CD14-positive monocyte (primary cell): ENCODE measurements at regions not wholly inside any gene's neighbourhood (a gene's known extent, or its start where the extent isn't known, plus 50 kb on each side); places are given as distances from the start of the nearest gene placed in this dataset.

Experiments used
- DNase-seq, 3 donors: peaks; one replicate each; pipeline ENCODE4 v3.0.0-alpha.2; 2011 to 2022
- H2AFZ ChIP-seq: 2 replicates; pipeline ENCODE4 v1.6.0; 2012; ENCODE audit warnings: mild to moderate bottlenecking, low read depth, low read length, inconsistent platforms; ENCODE audit not compliant: insufficient read depth, poor library complexity, severe bottlenecking
- H3K27ac ChIP-seq, 2 donors: 1 replicate in 1 of 2; 2 replicates in 1 of 2; pipeline ENCODE4 v1.5.1; 2012 to 2013; ENCODE audit warnings: low read length in 2 of 2, control low read depth in 1 of 2, inconsistent platforms in 1 of 2, low read depth in 1 of 2, mild to moderate bottlenecking in 1 of 2
- H3K27me3 ChIP-seq, 2 donors: one replicate each; pipeline versions ENCODE4 v1.6.0 to v1.6.1; 2011 to 2013; ENCODE audit warnings: low read length in 2 of 2; ENCODE audit not compliant: control insufficient read depth in 2 of 2, insufficient read depth in 2 of 2
- H3K36me3 ChIP-seq, 2 donors: replicated peaks in 1 of 2; 1 replicate in 1 of 2; 2 replicates in 1 of 2; pipeline versions ENCODE4 v1.5.1 to v1.6.1; 2012 to 2013; ENCODE audit warnings: low read length in 2 of 2, control low read depth in 1 of 2, inconsistent platforms in 1 of 2, mild to moderate bottlenecking in 1 of 2; ENCODE audit not compliant: insufficient read depth in 2 of 2, control insufficient read depth in 1 of 2
- H3K4me1 ChIP-seq, 2 donors: 1 replicate in 1 of 2; 2 replicates in 1 of 2; pipeline versions ENCODE4 v1.5.1 to v1.6.1; 2012 to 2013; ENCODE audit warnings: low read length in 2 of 2, control low read depth in 1 of 2, inconsistent platforms in 1 of 2, mild to moderate bottlenecking in 1 of 2, moderate library complexity in 1 of 2; ENCODE audit not compliant: insufficient read depth in 2 of 2, control insufficient read depth in 1 of 2
- H3K4me2 ChIP-seq: replicated peaks from 2 replicates; pipeline ENCODE3; 2012; ENCODE audit warnings: low read length, moderate library complexity, mild to moderate bottlenecking; ENCODE audit not compliant: poor library complexity, severe bottlenecking; ENCODE audit errors: extremely low read depth
- H3K4me3 ChIP-seq, 3 experiments: fragments of 200-600 bp in 1 of 3; sonication (generic) in 1 of 3; replicated peaks in 1 of 3; 1 replicate in 2 of 3; 2 replicates in 1 of 3; pipeline ENCODE4 v1.5.1; 2011 to 2013; ENCODE audit warnings: low read length in 3 of 3, mild to moderate bottlenecking in 3 of 3, control low read depth in 2 of 3, low read depth in 2 of 3, inconsistent platforms in 1 of 3, moderate library complexity in 1 of 3
- H3K79me2 ChIP-seq: 2 replicates; pipeline ENCODE4 v1.6.0; 2012; ENCODE audit warnings: mild to moderate bottlenecking, control low read depth, inconsistent platforms, low read length, moderate library complexity; ENCODE audit not compliant: insufficient read depth
- H3K9ac ChIP-seq: 2 replicates; pipeline ENCODE4 v1.6.0; 2017; ENCODE audit warnings: low read length, mild to moderate bottlenecking; ENCODE audit not compliant: insufficient read depth, poor library complexity, severe bottlenecking
- H3K9me3 ChIP-seq, 2 donors: replicated peaks in 1 of 2; 1 replicate in 1 of 2; 2 replicates in 1 of 2; pipeline versions ENCODE4 v1.5.1 to v1.6.1; 2012 to 2013; ENCODE audit warnings: low read length in 2 of 2, control low read depth in 1 of 2; ENCODE audit not compliant: control insufficient read depth in 1 of 2, insufficient read depth in 1 of 2
- H4K20me1 ChIP-seq: 2 replicates; pipeline ENCODE4 v1.6.0; 2012; ENCODE audit warnings: mild to moderate bottlenecking, low read length, control low read depth, moderate library complexity; ENCODE audit not compliant: insufficient read depth
- H3K27ac Mint-ChIP-seq, 7 donors: one replicate each; pipeline ENCODE4 v1.8.0; 2020; ENCODE audit warnings: mild to moderate bottlenecking in 7 of 7, mixed read lengths in 7 of 7, moderate library complexity in 6 of 7, inconsistent platforms in 2 of 7
- H3K27me3 Mint-ChIP-seq, 3 donors: one replicate each; pipeline ENCODE4 v1.8.0; 2021 to 2022; ENCODE audit warnings: low read depth in 3 of 3, mild to moderate bottlenecking in 3 of 3, mixed read lengths in 3 of 3, moderate library complexity in 3 of 3, inconsistent platforms in 1 of 3
- H3K36me3 Mint-ChIP-seq, 2 donors: one replicate each; pipeline ENCODE4 v1.8.0; 2020; ENCODE audit warnings: mixed read lengths in 2 of 2, inconsistent platforms in 1 of 2, mild to moderate bottlenecking in 1 of 2
- H3K4me1 Mint-ChIP-seq: one replicate; pipeline ENCODE4 v1.8.0; 2020; ENCODE audit warnings: mild to moderate bottlenecking, mixed read lengths
- H3K4me3 Mint-ChIP-seq, 2 donors: one replicate each; pipeline ENCODE4 v1.8.0; 2020; ENCODE audit warnings: mild to moderate bottlenecking in 2 of 2, mixed read lengths in 2 of 2, moderate library complexity in 1 of 2
- H3K9me3 Mint-ChIP-seq, 7 donors: one replicate each; pipeline ENCODE4 v1.8.0; 2020 to 2022; ENCODE audit warnings: mixed read lengths in 7 of 7, mild to moderate bottlenecking in 6 of 7, moderate library complexity in 6 of 7, inconsistent platforms in 2 of 7
- WGBS: methylation state at CpG from one replicate; pipeline ENCODE4 v1.1.5; 2013; ENCODE audit warnings: missing lambda C conversion rate; ENCODE audit not compliant: insufficient coverage; 5-methylcytosine and 5-hydroxymethylcytosine counted together
- intact Hi-C, 2 donors: fragments of 100-400 bp; cut with micrococcal nuclease; formaldehyde crosslinking; loops; one replicate each; pipeline versions ENCODE4 v1.15.0 to v1.15.1; 2023
- TF ChIP-seq, protein P1 (sequence below): fragments of 200-600 bp; IDR thresholded peaks from one replicate; pipeline ENCODE4 v1.8.0; 2022; ENCODE audit warnings: antibody characterized with exemption, mild to moderate bottlenecking

DNA sequence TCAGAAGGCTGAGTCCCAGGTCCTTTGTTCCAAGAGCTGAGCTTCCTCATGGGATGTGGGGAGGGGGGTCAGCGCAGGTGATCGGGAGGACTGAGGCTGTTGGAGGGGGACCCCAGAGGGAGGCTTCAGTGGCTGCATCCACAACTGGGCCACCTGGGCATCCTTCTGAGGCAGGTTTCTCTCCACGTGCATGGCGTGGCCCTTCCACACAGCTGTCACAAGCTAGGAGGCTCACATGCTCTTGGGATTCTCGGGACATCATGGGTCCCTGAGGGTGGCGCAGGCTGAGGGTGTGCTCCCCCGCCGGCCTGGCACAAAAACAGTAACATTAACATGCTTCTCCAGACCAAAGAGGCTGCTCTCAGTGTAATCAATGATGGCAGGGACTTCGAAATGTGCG lies 229.6 kb upstream of the AJAP1 start:
- H3K4me3 Mint-ChIP-seq: no peak overlapping the region

DNA sequence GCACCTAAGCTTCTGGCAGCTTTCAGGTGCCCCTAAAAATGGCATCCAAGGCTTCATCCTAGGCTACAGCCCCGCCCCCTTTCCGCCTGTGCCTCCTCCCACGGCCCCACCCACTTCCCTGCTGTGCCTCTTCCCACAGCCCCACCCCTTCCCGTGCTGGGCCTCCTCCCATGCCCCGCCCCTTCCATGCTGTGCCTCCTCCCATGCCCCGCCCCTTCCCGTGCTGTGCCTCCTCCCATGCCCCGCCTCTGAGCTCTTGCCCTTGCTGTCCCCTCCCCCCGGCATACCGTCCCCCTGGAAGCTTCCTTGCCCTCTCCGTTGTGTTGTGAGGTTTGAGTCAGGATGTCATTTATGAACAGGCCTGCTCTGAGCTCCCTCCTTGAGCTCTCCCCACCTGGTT lies 228.5 kb upstream of the AJAP1 start:
- H3K36me3 Mint-ChIP-seq: no peaks in the 10 kb centered on the region
- Histone ChIP-seq H3K36me3 (no peaks in the 10 kb centered on the region), H3K9ac (no peak overlapping the region), H4K20me1 (no peaks in the 10 kb centered on the region), H2AFZ (no peak overlapping the region), H3K4me3 (no peak overlapping the region), H3K27ac (no peak overlapping the region), H3K4me1 (no peaks in the 10 kb centered on the region), H3K9me3 (peaks cover 25 to 38% of the 10 kb centered on the region in 2 donors), H3K79me2 (no peaks in the 10 kb centered on the region), H3K27me3 (no peaks in the 10 kb centered on the region), H3K4me2 (no peak overlapping the region)
- no peak for DNase-seq
- H3K9me3 Mint-ChIP-seq: peaks cover 13 to 26% (median 18%) of the 10 kb centered on the region in 7 donors
- intact Hi-C loops: no loop called here
- H3K27ac Mint-ChIP-seq: no peak overlapping the region
- H3K4me3 Mint-ChIP-seq: no peak overlapping the region
- H3K27me3 Mint-ChIP-seq: peaks cover 0 to 2% (median 2%) of the 10 kb centered on the region in 3 donors
- TF ChIP-seq, protein P1, sequence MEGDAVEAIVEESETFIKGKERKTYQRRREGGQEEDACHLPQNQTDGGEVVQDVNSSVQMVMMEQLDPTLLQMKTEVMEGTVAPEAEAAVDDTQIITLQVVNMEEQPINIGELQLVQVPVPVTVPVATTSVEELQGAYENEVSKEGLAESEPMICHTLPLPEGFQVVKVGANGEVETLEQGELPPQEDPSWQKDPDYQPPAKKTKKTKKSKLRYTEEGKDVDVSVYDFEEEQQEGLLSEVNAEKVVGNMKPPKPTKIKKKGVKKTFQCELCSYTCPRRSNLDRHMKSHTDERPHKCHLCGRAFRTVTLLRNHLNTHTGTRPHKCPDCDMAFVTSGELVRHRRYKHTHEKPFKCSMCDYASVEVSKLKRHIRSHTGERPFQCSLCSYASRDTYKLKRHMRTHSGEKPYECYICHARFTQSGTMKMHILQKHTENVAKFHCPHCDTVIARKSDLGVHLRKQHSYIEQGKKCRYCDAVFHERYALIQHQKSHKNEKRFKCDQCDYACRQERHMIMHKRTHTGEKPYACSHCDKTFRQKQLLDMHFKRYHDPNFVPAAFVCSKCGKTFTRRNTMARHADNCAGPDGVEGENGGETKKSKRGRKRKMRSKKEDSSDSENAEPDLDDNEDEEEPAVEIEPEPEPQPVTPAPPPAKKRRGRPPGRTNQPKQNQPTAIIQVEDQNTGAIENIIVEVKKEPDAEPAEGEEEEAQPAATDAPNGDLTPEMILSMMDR: no peak
- 79% methylated on average over 4 of the region's 11 CpGs for WGBS
- H3K4me1 Mint-ChIP-seq: no peaks in the 10 kb centered on the region

More for the DNA sequence above, 229.6 kb upstream of the AJAP1 start:
- Histone ChIP-seq H3K4me1 (no peaks in the 10 kb centered on the region), H3K36me3 (no peaks in the 10 kb centered on the region), H3K9ac (no peak overlapping the region), H3K27me3 (no peaks in the 10 kb centered on the region), H3K4me3 (no peak overlapping the region), H4K20me1 (no peaks in the 10 kb centered on the region), H3K4me2 (no peak overlapping the region), H3K27ac (no peak overlapping the region), H3K79me2 (no peaks in the 10 kb centered on the region), H2AFZ (no peak overlapping the region), H3K9me3 (peaks cover 29 to 39% of the 10 kb centered on the region in 2 donors)
- TF ChIP-seq, protein P1: no peak
- intact Hi-C loops: no loop called here
- 91% methylated on average over 8 of the region's 10 CpGs for WGBS
- peaks cover 14 to 36% (median 22%) of the 10 kb centered on the region in 7 donors for H3K9me3 Mint-ChIP-seq
- H3K36me3 Mint-ChIP-seq: no peaks in the 10 kb centered on the region
- no peaks in the 10 kb centered on the region for H3K4me1 Mint-ChIP-seq
- peaks cover 0 to 2% (median 2%) of the 10 kb centered on the region in 3 donors for H3K27me3 Mint-ChIP-seq
- no peak for DNase-seq
- H3K27ac Mint-ChIP-seq: no peak overlapping the region
